Thyroid gland (tissue), 4 donors: ENCODE measurements at regions not wholly inside any gene's neighbourhood (a gene's known extent, or its start where the extent isn't known, plus 50 kb on each side); places are given as distances from the start of the nearest gene placed in this dataset.

Source experiments
- CTCF ChIP-seq, 6 experiments: fragments of 200-600 bp in 3 of 6; fragments of 450-650 bp in 3 of 6; sonication (generic) in 3 of 6; IDR thresholded peaks; one replicate each; pipeline ENCODE4 v1.5.1; 2016 to 2019; ENCODE audit warnings: antibody characterized with exemption in 6 of 6, mild to moderate bottlenecking in 2 of 6, inconsistent platforms in 1 of 6, moderate library complexity in 1 of 6
- POLR2A ChIP-seq, 2 donors: fragments of 450-650 bp; IDR thresholded peaks; one replicate each; pipeline ENCODE4 v1.6.1; 2017; ENCODE audit warnings: antibody characterized with exemption in 2 of 2, mild to moderate bottlenecking in 2 of 2, moderate library complexity in 1 of 2

- TF ChIP-seq CTCF (IDR thresholded peaks at IDR 0.05) (no peak), POLR2A (IDR thresholded peaks at IDR 0.05) (no peak)
Measured at GRCh38 chr2:234677758-234678538, 181.1 kb upstream of the ARL4C start.
